IMR-90 (cell line): ENCODE measurements at regions not wholly inside any gene's neighbourhood (a gene's known extent, or its start where the extent isn't known, plus 50 kb on each side); places are given as distances from the start of the nearest gene placed in this dataset.

Source experiments
- ATAC-seq: fragments of 200-7000 bp; cut with Tn5 transposase; 2 replicates; pipeline ENCODE4 v1.9.1; 2020; ENCODE audit warnings: low read depth, mild to moderate bottlenecking, moderate library complexity
- BruUV-seq: library from RNA; stranded (reverse); fragments of 400-500 nt; replicated peaks from 2 replicates; lab custom pipeline; 2021; lab: Mats Ljungman, UMichigan
- CTCF ChIA-PET: fragments of 300-600 bp; formaldehyde crosslinking; extraction: SDS; loops from one replicate; lab custom pipeline; 2021; ENCODE audit warnings: antibody characterized with exemption; lab: Yijun Ruan, JAX
- POLR2A ChIA-PET: fragments of 300-600 bp; sonication (Branson Sonifier 250); formaldehyde crosslinking; loops from one replicate; lab custom pipeline; 2022; ENCODE audit warnings: antibody characterized with exemption; ENCODE audit not compliant: unreplicated experiment; lab: Charles Lee
- DNase-seq: peaks from one replicate; pipeline ENCODE4 v3.0.0; 2013
- H2AFZ ChIP-seq: replicated peaks from 2 replicates; pipeline ENCODE3; 2013; ENCODE audit warnings: low read length, mild to moderate bottlenecking; ENCODE audit not compliant: poor library complexity
- H2AK5ac ChIP-seq: 2 replicates; pipeline ENCODE4 v1.6.1; 2013; ENCODE audit warnings: low read depth, low read length, inconsistent platforms
- H2AK9ac ChIP-seq: replicated peaks from 2 replicates; pipeline ENCODE3; 2013; ENCODE audit warnings: mild to moderate bottlenecking, low read depth, low read length, moderate library complexity; ENCODE audit not compliant: poor library complexity
- H2BK120ac ChIP-seq: 2 replicates; pipeline ENCODE4 v1.6.1; 2013; ENCODE audit warnings: low read depth, low read length, inconsistent platforms
- H2BK15ac ChIP-seq: 3 replicates; pipeline ENCODE4 v1.6.1; 2013; ENCODE audit warnings: low read depth, low read length, inconsistent platforms
- H2BK20ac ChIP-seq: 2 replicates; pipeline ENCODE4 v1.6.1; 2013; ENCODE audit warnings: low read depth, mild to moderate bottlenecking, inconsistent platforms, low read length, moderate library complexity
- H2BK5ac ChIP-seq: 2 replicates; pipeline ENCODE4 v1.6.1; 2013; ENCODE audit warnings: mild to moderate bottlenecking, low read depth, low read length, inconsistent platforms; ENCODE audit not compliant: poor library complexity, severe bottlenecking
- H3K14ac ChIP-seq: replicated peaks from 2 replicates; pipeline ENCODE4 v1.6.1; 2013; ENCODE audit warnings: low read depth, low read length, inconsistent platforms
- H3K18ac ChIP-seq: 2 replicates; pipeline ENCODE4 v1.6.1; 2013; ENCODE audit warnings: low read depth, low read length, control low read depth
- H3K23ac ChIP-seq: 2 replicates; pipeline ENCODE4 v1.6.1; 2013; ENCODE audit warnings: low read depth, low read length, inconsistent platforms
- H3K27ac ChIP-seq: 2 replicates; pipeline ENCODE4 v1.5.1; 2013; ENCODE audit warnings: mild to moderate bottlenecking, control low read depth, low read length; ENCODE audit not compliant: insufficient read depth
- H3K27me3 ChIP-seq: 2 replicates; pipeline ENCODE4 v1.6.1; 2013; ENCODE audit warnings: low read length; ENCODE audit not compliant: control insufficient read depth, insufficient read depth
- H3K36me3 ChIP-seq: 2 replicates; pipeline ENCODE4 v1.6.1; 2013; ENCODE audit warnings: low read length, mixed read lengths; ENCODE audit not compliant: control insufficient read depth, insufficient read depth
- H3K4ac ChIP-seq: 2 replicates; pipeline ENCODE4 v1.6.1; 2013; ENCODE audit warnings: low read depth, low read length, inconsistent platforms
- H3K4me1 ChIP-seq: 2 replicates; pipeline ENCODE4 v1.6.1; 2013; ENCODE audit warnings: low read length, mixed read lengths; ENCODE audit not compliant: control insufficient read depth, insufficient read depth
- H3K4me2 ChIP-seq: 2 replicates; pipeline ENCODE4 v1.6.1; 2013; ENCODE audit warnings: low read depth, mild to moderate bottlenecking, control low read depth, low read length, moderate library complexity
- H3K4me3 ChIP-seq: 2 replicates; pipeline ENCODE4 v1.5.1; 2013; ENCODE audit warnings: low read depth, mild to moderate bottlenecking, control low read depth, low read length, moderate library complexity; ENCODE audit not compliant: insufficient read depth
- H3K56ac ChIP-seq: 2 replicates; pipeline ENCODE4 v1.6.1; 2013; ENCODE audit warnings: low read length, inconsistent platforms; ENCODE audit not compliant: insufficient read depth; ENCODE audit errors: extremely low read depth
- H3K79me1 ChIP-seq, 2 experiments: 2 replicates each; pipeline ENCODE4 v1.6.1; 2013; ENCODE audit warnings: low read length in 2 of 2, inconsistent platforms in 1 of 2, low read depth in 1 of 2
- H3K9ac ChIP-seq: 2 replicates; pipeline ENCODE4 v1.6.1; 2013; ENCODE audit warnings: low read depth, low read length, control low read depth
- H3K9me1 ChIP-seq: 2 replicates; pipeline ENCODE4 v1.6.1; 2013; ENCODE audit warnings: low read length, inconsistent platforms; ENCODE audit not compliant: insufficient read depth
- H3K9me3 ChIP-seq: 2 replicates; pipeline ENCODE4 v1.6.1; 2013; ENCODE audit warnings: low read length; ENCODE audit not compliant: control insufficient read depth, insufficient read depth
- H4K20me1 ChIP-seq: 2 replicates; pipeline ENCODE4 v1.6.1; 2013; ENCODE audit warnings: low read length, inconsistent platforms; ENCODE audit not compliant: insufficient read depth
- H4K5ac ChIP-seq: 2 replicates; pipeline ENCODE4 v1.6.1; 2013; ENCODE audit warnings: mild to moderate bottlenecking, low read depth, low read length, control low read depth
- H4K8ac ChIP-seq, 2 experiments: 2 replicates each; pipeline ENCODE4 v1.6.1; 2013; ENCODE audit warnings: low read depth in 2 of 2, low read length in 2 of 2, control low read depth in 1 of 2, inconsistent platforms in 1 of 2
- H4K91ac ChIP-seq: 2 replicates; pipeline ENCODE4 v1.6.1; 2013; ENCODE audit warnings: low read depth, low read length, inconsistent platforms; ENCODE audit not compliant: insufficient read depth
- BHLHE40 ChIP-seq: fragments of 150-350 bp; IDR thresholded peaks from 2 replicates; pipeline ENCODE4 v1.6.1; 2016; ENCODE audit warnings: mild to moderate bottlenecking, low read depth, low read length
- CEBPB ChIP-seq: IDR thresholded peaks from 2 replicates; pipeline ENCODE4 v1.6.1; 2012; ENCODE audit warnings: low read depth, low read length, improper control_type of control experiment
- CHD1 ChIP-seq: IDR thresholded peaks from 2 replicates; pipeline ENCODE4 v1.6.1; 2012; ENCODE audit warnings: low read depth, low read length, improper control_type of control experiment
- CTCF ChIP-seq: conservative IDR thresholded peaks from 2 replicates; pipeline ENCODE4 v1.5.1; 2012; ENCODE audit warnings: mild to moderate bottlenecking, low read depth, low read length, improper control_type of control experiment
- ELK1 ChIP-seq: fragments of 150-350 bp; IDR thresholded peaks from 2 replicates; pipeline ENCODE4 v1.6.1; 2016; ENCODE audit warnings: low read depth, mild to moderate bottlenecking, low read length, moderate library complexity, borderline replicate concordance
- FOS ChIP-seq: fragments of 150-350 bp; IDR thresholded peaks from 2 replicates; pipeline ENCODE4 v1.6.1; 2016; ENCODE audit warnings: low read depth, low read length
- MAFK ChIP-seq: IDR thresholded peaks from 2 replicates; pipeline ENCODE4 v1.6.1; 2012; ENCODE audit warnings: low read depth, low read length, improper control_type of control experiment
- MAZ ChIP-seq: IDR thresholded peaks from 2 replicates; pipeline ENCODE4 v1.6.1; 2012; ENCODE audit warnings: low read depth, mild to moderate bottlenecking, low read length, improper control_type of control experiment, moderate library complexity, borderline replicate concordance
- MXI1 ChIP-seq: IDR thresholded peaks from 2 replicates; pipeline ENCODE4 v1.6.1; 2012; ENCODE audit warnings: low read depth, mild to moderate bottlenecking, low read length, moderate library complexity, borderline replicate concordance
- NFE2L2 ChIP-seq: fragments of 150-350 bp; IDR thresholded peaks from 2 replicates; pipeline ENCODE4 v1.6.1; 2016; ENCODE audit warnings: low read depth, mild to moderate bottlenecking, low read length
- POLR2A ChIP-seq: IDR thresholded peaks from 2 replicates; pipeline ENCODE4 v1.6.1; 2012; ENCODE audit warnings: mild to moderate bottlenecking, low read depth, low read length
- RCOR1 ChIP-seq: IDR thresholded peaks from 2 replicates; pipeline ENCODE4 v1.6.1; 2012; ENCODE audit warnings: mild to moderate bottlenecking, low read length, improper control_type of control experiment; ENCODE audit not compliant: insufficient replicate concordance
- RFX5 ChIP-seq: IDR thresholded peaks from 2 replicates; pipeline ENCODE4 v1.8.0; 2012; ENCODE audit warnings: low read depth, mild to moderate bottlenecking, low read length, moderate library complexity
- SMC3 ChIP-seq: fragments of 150-350 bp; IDR thresholded peaks from 2 replicates; pipeline ENCODE4 v1.6.1; 2016; ENCODE audit warnings: low read depth, mild to moderate bottlenecking, antibody characterized with exemption, low read length, moderate library complexity
- WGBS, 2 experiments: methylation state at CpG; one replicate each; pipeline versions ENCODE4 v1.1.5 to v1.1.7; 2013; ENCODE audit warnings: missing lambda C conversion rate in 2 of 2; ENCODE audit not compliant: insufficient read length in 1 of 2; ENCODE audit errors: extremely low coverage in 2 of 2; 5-methylcytosine and 5-hydroxymethylcytosine counted together
- dilution Hi-C: fragments of 300-500 bp; cut with HindIII; formaldehyde crosslinking; loops from one replicate; pipeline ENCODE4 v1.14.3; 2018; ENCODE audit warnings: low sequenced_read_pairs; ENCODE audit not compliant: unreplicated experiment
- in situ Hi-C: fragments of 300-500 bp; cut with MboI; formaldehyde crosslinking; loops from 3 replicates; pipeline ENCODE4 v1.14.3; 2019; ENCODE audit warnings: low sequenced_read_pairs, inconsistent platforms, mixed read lengths
- intact Hi-C: fragments of 100-400 bp; cut with micrococcal nuclease; formaldehyde crosslinking; loops from 2 replicates; pipeline ENCODE4 v1.10.0; 2022

GRCh38 chr10:78217336-78217735 lies 183.7 kb downstream of the RPS24 start:
- Histone ChIP-seq H2BK15ac (0 out of 3 replicates have a peak overlapping the region, but pooled peaks have one; percentile 15), H2BK5ac (no peak overlapping the region), H3K4me3 (no peak overlapping the region), H3K56ac (no peak overlapping the region), H3K9me3 (no peaks in the 10 kb centered on the region), H2BK20ac (peak overlapping the region; percentile 25), H2AK9ac (no peak overlapping the region), H3K23ac (no peak overlapping the region), H3K4me1 (peaks cover 13% of the 10 kb centered on the region), H2BK120ac (peak overlapping the region; percentile 38), H4K5ac (no peak overlapping the region), H4K91ac (peak overlapping the region; percentile 14; the same call in 1 of the 2 replicates), H3K9ac (no peak overlapping the region), H3K27ac (no peak overlapping the region), H4K20me1 (no peaks in the 10 kb centered on the region), H3K27me3 (no peaks in the 10 kb centered on the region), H4K8ac (no peak overlapping the region), H3K9me1 (peaks cover 17% of the 10 kb centered on the region), H3K4me2 (no peak overlapping the region), H3K36me3 (no peaks in the 10 kb centered on the region), H3K18ac (no peak overlapping the region), H2AK5ac (peak overlapping the region; percentile 18; the same call in 1 of the 2 replicates), H2AFZ (peak overlapping the region; percentile 4), H3K4ac (peak overlapping the region; percentile 15; the same call in 1 of the 2 replicates), H3K79me1 (no peaks in the 10 kb centered on the region), H3K14ac (peak overlapping the region; percentile 62; the same call in 1 of the 2 replicates)
- in situ Hi-C loops = no loop called here
- no CpG with 5 or more reads among the region's 6 CpGs for WGBS, 2 experiments
- TF ChIP-seq CTCF = no peak
- TF ChIP-seq CHD1 = no peak
- no peak for TF ChIP-seq POLR2A
- TF ChIP-seq NFE2L2 = no peak
- no peak for TF ChIP-seq RFX5
- TF ChIP-seq SMC3 = no peak
- TF ChIP-seq FOS = no peak
- no peak for TF ChIP-seq MAZ
- TF ChIP-seq BHLHE40 = no peak
- no peak for TF ChIP-seq RCOR1
- no peak for TF ChIP-seq MXI1
- TF ChIP-seq CEBPB = no peak
- TF ChIP-seq ELK1 = no peak
- TF ChIP-seq MAFK = no peak
- dilution Hi-C loops = no loop called here
- POLR2A ChIA-PET = no interaction called here
- DNase-seq (no peak), ATAC-seq (no peak)
- intact Hi-C loops = loop anchor here (10.0 kb wide), 1 partner anchor 757 kb away; no protein-coding TSS in a partner anchor
- CTCF ChIA-PET = no interaction called here
- BruUV-seq = no TSS peak
